C1 segment of cervical spinal cord (tissue), 14 donors: ENCODE measurements at regions not wholly inside any gene's neighbourhood (a gene's known extent, or its start where the extent isn't known, plus 50 kb on each side); places are given as distances from the start of the nearest gene placed in this dataset.

ENCODE experiments used
- DNase-seq, 14 donors: peaks; one replicate each; lab custom pipeline; 2025; lab: John Stamatoyannopoulos, UW

DNA sequence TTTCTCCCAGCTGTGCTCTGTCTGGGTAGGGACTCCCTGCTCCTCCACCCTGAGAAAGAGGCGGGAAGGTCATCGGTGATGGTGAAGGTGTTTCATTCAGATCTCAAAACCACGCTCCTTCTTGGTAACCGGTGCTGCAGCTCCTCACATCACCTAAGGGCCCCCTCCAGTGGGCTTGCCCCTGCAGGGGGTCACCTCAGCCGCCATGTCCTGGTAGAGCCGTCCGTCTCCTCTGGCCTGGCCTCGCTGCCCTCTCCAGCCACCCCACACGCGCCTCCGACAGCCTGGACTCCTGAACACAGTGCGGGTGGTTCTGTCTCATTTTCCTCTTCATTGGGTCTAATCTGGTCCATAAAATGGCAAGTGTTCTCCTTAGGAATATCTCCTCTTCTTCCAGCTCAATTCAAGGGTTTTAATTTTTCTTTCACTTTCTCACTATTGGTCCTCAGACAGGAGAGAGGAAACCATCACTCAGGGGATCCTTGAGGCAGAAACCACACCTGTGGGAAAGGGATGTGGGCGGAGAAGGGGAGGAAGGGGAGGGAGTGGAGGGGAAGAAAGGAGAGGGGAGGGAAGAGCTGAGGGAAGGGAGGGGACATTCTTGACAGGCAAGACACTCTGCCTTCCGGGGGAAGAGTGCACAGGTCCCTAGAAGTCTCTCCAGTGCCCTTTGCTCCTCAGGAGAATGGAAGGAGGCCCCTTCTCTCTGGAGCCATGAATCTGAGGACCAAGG, 1338.4 kb downstream of the TBC1D22A start:
- DNase-seq = no peak

- DNase-seq = no peak
Observed at GRCh38 chr22:48099671-48100070, 1337.2 kb downstream of the TBC1D22A start.

DNA sequence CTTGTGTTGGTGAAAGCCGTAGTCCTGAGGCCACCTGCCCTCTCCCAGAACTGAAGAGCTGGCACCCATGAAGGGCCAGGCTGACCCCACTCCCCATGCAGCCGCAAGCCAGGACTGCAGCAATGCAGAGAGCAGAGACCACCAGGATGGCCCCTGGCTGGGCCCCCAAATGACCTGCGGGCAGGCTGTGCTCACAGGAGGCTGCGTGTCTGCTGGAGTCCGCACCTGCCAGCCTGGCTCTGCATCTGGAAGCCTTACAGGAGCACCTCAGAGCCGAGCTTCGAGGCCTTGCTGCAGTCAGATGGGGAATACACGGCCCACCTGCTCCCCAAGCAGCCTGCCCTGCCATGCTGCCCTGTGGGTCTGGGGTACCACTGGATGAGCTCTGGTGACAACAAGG, 1336.8 kb downstream of the TBC1D22A start:
- no peak for DNase-seq

DNA sequence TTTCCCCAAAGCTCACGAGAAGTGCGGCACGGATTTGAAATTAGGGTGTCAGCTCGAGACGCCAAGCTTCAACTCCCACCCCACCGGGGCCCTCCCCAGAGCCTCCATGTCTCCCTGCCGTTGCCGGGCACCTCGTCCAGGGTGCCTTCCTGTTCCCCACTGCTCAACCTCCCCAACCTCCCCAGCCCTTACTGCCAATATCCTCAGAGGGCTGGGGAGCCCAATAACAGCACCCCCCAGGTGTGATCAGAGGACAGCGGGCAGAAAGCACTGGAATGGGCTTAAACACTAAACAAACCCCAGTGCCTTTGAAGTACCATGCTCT, 1336.4 kb downstream of the TBC1D22A start:
- no peak for DNase-seq

DNA sequence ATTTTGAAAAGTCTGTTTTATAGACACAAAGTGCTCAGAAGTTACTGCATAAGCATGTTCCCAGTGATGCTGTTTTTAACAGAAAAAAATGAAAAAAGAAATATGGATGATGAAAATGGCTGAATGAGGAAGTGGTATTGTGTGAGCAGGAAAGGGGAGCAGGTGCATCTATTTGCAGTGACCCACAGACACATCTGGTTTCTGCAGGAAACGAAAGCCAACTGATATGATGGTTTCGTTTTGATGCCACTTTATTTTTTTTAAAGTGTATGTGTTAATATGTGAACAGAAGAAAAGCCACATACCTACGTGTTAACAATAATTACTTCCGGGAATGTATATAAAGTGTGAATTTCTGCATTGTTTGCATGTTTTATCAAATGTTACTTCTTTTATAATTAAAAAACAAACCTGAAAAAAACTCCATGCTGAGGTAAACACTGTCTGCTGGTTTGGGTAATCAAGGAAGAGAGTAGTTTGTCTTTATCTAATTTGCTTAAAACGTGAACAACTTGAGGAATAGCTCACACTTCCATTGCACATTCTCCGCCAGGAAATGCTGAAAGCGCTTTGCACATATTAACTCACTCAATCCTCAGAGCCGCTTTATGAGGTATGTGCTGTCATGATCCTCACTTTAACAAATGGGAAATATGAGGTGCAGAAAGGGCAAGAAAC, 1335.9 kb downstream of the TBC1D22A start:
- DNase-seq = no peak

DNA sequence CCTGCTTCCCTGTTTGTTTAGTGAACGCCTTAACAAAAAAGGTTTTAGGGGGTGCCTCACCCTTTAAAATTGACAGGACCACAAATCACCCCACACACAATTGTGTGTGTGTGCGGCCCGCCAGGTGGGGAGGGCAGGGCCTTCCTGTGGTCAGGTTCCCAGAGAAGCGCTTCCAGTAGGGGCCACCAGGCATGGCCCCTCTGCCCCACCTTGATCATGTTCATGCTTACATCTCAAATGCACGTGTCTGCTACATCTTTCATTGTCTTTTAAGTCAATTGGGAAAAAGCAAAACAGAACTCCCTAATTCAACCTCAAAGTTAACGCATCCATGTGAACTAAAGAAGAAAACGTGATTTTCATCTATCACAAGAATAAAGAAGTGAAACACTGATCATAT, 1335.3 kb downstream of the TBC1D22A start:
- DNase-seq = no peak

GRCh38 chr22:48096851-48097665, 1334.6 kb downstream of the TBC1D22A start:
- peak in 1 of 14 donors; percentile 40 for DNase-seq

DNA sequence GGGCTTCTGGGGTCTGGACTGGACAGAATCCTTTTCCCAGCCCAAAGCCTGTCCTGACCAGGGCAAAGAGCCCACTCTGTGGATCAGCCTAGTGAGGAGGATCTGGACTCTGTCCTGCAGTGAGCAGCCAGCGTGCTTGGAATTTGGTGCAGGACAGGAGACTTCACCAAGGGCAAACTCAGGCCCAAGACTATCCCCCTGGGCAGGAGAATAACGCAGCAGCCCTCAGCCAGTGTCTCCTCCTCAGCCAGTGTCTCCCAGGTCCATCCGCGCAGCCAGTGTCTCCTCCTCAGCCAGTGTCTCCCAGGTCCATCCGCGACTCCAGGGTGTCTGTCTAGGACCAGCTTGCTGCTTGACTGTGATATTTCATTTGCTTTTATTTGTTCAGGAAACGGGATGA, 1334.0 kb downstream of the TBC1D22A start:
- no peak for DNase-seq

- DNase-seq = no peak
Observed at GRCh38 chr22:48093981-48094380, 1331.5 kb downstream of the TBC1D22A start.

DNA sequence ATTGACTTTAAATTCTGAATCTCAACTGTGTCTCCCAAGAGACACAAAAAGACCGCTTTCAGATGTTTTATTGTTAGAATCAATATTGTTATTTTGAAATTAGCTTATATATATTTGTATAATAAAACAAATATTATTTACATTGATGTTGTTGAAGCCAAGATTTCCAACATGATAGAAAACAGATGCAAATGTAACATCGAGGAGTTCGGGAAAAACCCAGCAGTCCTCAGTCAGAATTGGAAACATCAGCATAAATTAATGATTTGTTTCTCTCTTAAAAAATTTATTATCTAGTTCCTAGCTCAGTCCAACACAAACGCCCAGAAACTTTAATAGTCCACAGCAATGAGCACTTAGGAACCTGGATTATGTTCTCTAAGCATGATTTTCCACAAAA, 1330.4 kb downstream of the TBC1D22A start:
- no peak for DNase-seq

DNA sequence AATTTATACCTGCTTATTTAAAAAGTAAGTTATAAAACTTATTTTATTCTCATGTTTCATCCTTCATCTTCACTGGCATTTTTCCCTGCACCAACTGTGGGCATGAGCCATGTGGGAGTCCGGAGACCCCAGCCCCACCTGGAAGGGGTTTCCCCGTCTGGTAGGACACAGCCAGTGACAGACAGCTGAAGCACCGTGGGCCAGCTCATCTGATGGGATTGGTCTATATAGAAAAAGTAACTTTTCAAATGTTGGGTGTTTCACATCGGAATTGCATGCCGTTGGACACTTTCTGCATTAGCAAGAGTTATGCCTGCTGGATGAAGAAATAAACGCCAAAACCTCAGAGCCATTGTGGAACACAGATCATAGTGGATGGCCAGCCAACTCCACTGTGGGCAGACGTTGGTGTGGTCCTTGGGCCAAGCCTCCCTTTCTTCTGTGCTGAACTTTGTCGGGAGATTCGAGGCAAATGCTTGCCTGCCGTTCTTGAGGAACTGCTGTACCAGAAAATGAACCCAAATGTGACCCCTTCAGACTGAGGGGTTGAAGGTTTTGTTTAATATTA, 1329.3 kb downstream of the TBC1D22A start:
- no peak for DNase-seq

DNA sequence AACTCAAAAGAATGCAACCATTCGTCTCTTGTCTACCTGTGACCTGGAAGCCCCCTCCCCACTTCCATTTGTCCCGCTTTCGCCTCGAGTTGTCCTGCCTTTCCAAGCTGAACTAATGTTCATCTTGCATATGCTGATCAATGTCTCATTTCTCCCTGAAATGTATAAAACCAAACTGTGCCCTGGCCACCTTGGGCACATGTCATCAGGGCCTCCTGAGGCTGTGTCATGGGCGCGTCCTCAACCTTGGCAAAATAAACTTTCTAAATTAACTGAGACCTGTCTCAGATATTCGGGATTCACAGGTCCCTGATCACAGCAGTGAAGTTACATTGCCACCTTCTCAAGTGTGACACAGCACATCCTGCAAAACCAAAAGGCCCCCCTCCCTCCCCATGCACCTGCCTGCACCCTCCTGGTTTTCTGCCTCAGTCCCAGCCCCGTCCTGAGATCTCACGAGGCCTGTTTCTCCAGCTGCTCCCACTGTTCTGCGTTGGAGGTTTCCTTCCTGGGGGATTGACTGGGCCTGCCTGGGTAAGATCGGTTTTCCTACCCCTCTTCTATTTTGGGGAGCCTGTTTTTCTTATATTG, 1328.7 kb downstream of the TBC1D22A start:
- DNase-seq = no peak

GRCh38 chr22:48090332-48090672, 1327.9 kb downstream of the TBC1D22A start:
- peak in 1 of 14 donors; percentile 15 for DNase-seq

DNA sequence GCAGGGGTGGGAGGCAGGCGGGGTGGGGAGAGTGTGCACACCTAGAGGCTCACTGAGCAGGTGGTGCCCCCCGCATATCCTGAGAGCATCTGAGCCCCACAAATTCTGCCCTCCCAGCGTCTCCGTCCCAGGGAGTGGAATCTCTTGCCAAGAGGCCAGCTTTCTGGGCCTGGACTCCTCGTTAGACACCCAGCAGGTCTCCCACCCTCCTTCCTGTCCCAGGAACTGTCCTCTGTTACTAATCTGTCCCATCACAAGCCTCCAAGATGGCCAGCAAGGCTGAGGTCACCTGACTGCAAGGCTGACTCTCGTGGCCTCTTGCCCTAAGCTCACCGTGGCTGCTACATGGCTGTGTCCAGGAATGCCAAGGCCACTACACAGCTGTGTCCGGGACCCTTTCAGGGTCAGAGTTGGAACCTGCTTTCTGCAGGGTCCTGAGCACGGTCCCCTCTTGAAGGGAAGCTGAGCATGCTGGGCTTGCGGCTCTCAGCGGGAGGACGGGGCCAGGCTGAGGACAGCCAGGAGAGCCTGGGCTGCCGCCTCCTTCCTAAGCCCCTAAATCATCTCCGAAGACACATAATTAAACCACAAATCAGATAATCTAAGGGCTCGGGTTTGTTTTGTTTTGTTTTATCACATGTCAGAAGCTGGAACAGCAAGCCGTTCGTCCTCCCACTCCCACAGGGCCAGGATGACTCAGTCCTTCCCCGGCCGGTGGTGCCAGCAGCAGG, 1327.3 kb downstream of the TBC1D22A start:
- peak in 2 of 14 donors; percentile 34 to 67 for DNase-seq

DNA sequence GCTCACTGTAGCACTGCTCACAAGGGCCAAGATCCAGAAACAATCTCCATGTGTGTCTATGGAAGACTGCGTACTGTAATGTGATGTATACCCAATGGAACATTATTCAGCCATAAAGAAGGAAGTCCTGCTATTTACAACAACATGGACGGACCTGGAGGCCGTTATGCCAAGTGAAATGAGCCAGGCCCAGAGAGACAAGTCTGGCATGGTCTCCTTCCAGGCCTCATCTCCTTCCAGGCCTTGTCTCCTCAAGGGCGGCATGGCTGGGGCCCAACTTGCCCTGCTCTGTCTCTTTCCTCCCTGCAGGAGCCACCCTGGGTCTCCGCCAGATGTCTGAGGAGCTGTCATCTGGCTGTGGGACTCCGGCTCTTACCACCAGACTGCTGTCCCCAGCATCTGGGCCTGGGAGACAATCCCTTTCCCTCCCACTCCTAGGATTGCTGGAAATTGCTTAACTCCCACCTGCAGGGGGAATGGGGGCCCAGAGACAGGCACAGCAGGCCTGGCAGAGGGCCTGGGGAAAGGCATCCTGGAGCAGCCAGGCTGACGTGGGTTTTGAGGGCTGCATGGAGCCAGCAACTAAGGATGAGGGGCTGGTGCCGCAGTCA, 1326.6 kb downstream of the TBC1D22A start:
- peak in 1 of 14 donors; percentile 47 for DNase-seq

DNA sequence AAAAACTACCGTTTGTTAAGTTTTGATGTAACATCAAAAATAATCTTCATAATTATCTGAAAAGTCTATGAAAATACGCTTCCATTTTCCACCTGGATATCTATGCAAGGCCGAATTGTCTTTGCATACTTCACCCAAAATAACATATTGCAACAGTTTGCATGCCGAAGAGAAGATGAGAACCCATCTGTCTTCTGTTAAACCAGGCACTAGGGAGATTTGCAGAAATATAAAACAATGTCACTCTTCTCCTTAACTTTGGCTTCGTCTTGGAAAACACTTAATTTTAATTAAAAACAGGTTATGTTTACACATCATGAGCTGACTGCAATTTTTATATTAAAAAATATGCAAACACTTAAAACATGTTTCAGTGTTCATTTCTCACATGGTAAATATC, 1325.8 kb downstream of the TBC1D22A start:
- DNase-seq = peak in 1 of 14 donors; percentile 40

DNA sequence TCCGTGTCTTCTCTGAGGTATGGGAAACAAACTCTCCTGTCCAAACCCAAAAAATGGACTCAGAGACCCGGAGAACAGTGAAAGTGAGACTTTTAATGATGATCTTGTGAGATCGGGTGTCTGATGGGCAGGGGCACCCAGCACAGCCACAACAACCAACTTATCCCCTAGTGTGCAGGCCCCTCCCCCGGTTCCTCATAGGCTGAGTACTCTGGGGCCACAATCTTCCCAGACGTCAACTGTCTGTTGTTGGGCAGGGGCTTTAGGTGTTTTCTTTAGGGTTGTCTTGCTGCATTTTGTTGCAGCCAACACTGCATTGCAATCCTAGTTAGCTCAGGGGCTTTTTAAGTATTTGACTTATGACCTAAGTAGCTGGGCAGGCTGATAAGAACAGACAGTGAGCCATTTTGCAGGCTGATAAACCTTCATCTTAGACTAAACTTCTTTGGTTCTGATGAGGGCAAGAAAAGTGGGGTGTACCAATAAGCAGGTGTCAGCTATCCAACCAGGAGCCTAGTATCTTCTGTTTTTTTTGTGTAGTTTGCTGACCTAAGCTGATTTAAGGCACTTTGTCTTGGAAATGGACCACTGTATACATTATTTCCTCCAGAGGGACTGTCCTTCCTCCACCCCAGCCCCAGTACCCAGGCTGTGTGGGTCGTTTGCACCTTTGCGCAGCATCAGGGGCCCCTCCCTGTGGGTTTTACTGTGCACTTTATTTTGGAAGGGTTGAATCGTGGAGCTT, 1323.6 kb downstream of the TBC1D22A start:
- DNase-seq = no peak

DNA sequence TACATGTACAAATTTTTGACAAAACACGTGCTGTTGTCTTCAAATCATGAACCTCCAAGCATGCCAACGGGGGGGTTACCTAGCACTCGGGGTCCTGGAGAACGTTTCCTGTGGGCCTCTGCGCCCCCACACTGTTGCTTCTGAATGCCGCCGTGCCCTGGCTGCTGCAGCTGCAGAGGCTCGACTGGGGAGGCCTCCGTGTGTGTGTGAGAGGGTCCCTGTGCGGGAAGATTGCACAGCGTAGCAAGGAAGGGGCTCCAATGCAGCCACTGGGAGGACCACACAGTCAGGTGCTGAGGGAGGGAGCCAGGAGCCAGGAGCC, 1322.2 kb downstream of the TBC1D22A start:
- no peak for DNase-seq

DNA sequence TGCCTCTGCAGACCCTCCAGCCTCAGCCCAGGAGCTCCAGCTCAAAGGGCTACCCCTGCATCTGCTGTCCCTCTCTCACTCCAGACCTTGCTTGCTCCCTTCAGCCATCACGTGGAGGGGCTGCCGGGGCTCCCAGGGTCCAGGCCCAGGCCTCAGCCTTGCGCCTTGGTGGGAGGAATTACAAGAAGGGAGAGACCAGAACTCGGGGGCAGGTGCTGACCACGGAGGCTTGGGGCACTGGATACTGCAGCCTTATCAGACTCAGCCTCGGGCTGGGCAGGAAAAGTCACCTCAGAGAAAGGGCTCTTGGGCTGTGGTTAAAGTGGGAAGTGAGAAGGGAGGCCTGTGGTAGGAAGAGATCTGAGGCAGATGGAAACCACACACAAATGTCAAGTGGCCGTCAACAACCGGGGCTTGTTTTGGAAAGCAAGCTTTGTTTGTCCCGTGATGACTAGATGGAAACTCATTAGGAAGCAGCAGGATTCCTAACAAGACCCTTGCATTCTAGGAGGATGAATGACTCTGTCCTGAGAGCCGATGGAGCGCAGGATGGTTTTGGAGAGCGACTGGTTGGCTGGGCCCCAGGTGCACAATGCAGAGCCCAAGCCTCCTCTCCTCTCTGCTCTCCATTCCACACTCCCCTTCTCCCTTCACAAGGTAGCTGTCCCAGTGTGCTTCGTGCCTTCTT, 1321.7 kb downstream of the TBC1D22A start:
- no peak for DNase-seq

DNA sequence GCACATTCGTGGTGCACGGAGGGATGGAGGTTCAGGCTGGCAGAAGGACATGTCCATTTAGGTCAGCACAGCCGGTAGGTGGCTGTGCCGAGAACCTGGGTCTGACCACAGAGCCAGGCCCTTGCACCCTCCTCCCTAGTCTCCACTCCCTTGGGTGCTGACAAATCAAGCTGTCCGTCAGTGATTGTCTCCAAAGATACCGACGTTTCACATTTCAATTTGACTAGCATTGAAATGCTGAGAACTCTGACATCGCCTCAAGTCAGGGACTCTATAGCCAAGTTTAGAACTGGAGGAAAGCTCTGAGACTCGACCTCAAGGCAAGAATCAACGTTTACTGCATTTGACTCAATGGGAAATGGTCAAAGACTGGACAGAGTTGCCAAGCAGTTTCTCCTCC, 1321.1 kb downstream of the TBC1D22A start:
- DNase-seq = no peak
